Stimulated activated CD8-positive, alpha-beta memory T cell treated with anti-CD3 and anti-CD28 coated beads, Interleukin-15, amount 100 ng/mL, for 1 hour (primary cell): ENCODE measurements at regions not wholly inside any gene's neighbourhood (a gene's known extent, or its start where the extent isn't known, plus 50 kb on each side); places are given as distances from the start of the nearest gene placed in this dataset.

Experiments used
- DNase-seq: peaks from one replicate; pipeline ENCODE4 v3.0.0-alpha.2; 2020; ENCODE audit warnings: low read depth

DNA sequence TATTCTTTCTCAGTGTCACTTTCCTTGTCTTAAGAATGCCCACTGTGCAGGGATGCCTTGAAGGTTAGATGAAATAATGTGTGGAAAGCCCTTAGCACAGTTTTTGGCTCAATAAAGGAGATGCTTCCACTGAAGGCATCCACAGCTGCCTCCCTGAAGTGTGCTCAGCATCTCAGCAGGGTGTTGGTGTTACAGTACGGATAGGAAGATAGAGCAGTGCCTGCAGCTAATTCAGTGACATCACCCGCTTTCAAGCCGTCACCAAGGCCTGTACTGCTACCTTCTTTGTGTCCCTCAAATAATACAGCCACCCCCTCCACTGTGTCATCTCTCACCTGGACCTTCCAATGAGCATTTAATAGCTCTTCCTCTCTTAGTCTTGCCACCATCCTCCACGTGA lies 59.0 kb downstream of the NDUFS5 start:
- no peak for DNase-seq

DNA sequence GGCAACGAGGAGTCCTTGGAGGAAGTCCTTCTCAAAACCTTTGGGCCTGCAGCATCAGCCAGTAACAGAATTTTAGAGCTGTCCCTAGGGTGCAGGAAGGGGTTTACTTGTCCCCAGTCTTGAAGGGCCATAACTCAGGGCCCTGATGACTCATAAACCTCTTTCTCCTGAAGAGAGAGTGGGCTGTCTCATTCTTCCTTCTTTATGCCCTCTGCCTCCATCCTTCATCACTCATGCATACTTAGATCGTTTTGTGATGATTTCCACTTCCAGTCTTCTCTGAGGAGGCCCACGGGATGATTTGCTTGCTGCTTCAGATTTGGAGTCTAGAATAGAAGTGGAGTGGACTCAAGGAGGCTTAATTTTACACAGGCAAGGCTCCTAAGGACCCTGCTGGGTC lies 60.2 kb downstream of the NDUFS5 start:
- DNase-seq = no peak

- DNase-seq = no peak
Measured at GRCh38 chr1:39086865-39087409, 60.8 kb downstream of the NDUFS5 start.

- DNase-seq = no peak
Measured at GRCh38 chr1:39087435-39087834, 61.3 kb downstream of the NDUFS5 start.

DNA sequence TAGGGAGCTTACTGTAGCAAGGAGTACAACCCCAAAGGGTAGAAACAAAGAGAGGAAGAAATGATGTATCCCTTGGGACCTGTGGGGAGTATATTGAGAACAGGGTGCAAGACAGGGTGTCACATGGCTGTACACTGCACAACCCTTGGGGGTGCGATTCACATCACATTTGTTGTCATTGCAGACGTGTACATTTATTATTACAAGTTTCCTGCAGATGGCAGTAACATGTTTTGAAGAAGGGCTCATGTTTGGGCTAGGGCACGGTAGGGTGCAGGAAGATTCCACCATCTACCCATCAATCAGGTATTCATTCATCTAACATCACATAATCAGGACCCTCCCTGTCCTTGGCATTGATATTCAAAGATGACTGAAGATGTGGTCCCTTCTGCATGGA lies 62.5 kb downstream of the NDUFS5 start:
- no peak for DNase-seq

- DNase-seq = no peak
Measured at GRCh38 chr1:39089931-39090521, 63.9 kb downstream of the NDUFS5 start.

DNA sequence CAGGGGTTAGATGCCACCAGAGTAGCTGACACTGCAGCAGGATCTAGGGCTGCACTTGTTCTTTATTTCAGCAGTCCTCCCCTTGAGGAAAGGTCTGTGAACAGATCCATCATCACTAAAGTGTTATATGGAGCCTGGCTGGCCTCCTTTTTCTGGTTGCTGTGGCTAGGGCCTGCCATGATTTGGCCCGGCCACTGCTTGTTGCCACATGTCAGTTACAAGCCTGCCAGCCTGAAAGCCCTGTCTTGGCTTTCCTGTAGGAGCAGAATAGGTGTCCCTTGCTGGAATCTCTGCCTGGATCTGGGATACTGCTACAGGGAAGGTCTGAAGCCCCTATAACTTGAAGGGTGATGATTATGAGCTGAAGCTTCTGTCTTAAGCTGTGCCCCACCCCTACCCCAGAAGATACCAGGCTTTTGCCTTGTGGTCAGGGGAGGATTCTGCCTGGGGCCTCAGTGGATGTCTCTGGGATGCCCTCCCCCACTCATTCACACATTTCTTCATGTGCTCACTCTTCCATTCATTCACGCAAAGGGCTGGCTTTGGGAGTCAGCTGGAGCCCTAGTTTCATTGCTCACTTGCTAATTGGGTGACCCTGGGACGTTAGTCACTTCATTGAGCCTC lies 64.7 kb downstream of the NDUFS5 start:
- no peak for DNase-seq

GRCh38 chr1:39091845-39092645 lies 65.9 kb downstream of the NDUFS5 start:
- DNase-seq = no peak

DNA sequence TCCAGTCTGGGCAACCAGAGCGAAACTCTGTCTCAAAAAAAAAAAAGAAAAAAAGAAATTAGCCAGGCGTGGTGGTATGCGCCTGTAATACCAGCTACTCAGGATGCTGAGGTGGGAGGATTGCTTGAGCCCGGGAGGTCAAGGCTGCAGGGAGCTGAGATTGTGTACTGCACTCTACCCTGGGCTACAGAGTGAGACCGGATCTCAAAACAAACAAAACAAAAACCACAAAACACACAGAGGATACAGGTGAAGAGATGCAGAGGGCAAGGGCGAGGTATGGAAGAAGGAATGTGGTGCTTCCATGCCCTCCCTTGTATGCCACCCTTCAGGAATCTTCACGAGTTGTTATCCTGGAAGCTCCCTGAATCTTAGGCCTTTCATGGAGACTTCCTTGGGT lies 68.5 kb downstream of the NDUFS5 start:
- no peak for DNase-seq

- DNase-seq = peak; percentile 20
Measured at GRCh38 chr1:39098546-39099250, 72.5 kb downstream of the NDUFS5 start.

- DNase-seq = no peak
Measured at GRCh38 chr1:39102537-39103327, 76.6 kb downstream of the NDUFS5 start.

DNA sequence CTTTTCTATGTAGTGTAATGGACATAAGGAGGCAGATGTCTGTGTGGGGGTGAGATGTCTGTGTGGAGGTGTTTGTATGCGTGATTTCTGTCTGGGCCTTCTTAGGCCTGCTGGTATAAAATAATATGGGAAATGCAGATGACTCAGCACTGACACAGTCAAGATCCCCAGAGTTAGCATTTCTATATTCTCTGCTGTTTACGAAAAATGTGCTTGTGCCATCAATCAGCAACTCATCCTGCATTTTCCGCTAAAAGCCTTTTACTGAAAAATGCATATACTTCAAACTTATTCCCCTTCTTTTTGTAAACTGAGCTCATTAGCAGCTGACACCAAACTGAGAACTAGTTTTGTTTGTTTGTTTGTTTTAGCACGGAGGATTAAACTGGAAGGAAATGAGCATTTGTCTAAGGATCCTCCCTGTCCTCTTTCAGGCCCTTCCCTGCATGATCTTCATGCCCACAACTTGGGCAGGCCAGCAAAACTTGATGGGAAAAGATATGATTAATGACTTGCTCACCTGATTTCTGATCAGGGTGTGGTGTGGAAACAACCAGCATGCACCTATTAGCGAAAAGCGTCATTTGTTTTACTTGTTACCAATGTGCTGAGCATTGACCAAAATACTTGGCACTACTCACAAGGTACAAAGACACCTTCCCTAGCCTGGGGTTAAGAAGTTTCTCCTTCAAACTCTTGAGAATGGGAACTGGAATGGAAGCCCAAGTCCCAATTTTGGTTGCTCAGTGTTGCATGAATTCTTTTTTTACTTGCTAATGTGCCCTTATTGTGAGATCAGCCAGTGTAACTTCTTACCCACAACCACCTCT lies 77.4 kb downstream of the NDUFS5 start:
- no peak for DNase-seq

- no peak for DNase-seq
Measured at GRCh38 chr1:39104158-39105060, 78.3 kb downstream of the NDUFS5 start.

DNA sequence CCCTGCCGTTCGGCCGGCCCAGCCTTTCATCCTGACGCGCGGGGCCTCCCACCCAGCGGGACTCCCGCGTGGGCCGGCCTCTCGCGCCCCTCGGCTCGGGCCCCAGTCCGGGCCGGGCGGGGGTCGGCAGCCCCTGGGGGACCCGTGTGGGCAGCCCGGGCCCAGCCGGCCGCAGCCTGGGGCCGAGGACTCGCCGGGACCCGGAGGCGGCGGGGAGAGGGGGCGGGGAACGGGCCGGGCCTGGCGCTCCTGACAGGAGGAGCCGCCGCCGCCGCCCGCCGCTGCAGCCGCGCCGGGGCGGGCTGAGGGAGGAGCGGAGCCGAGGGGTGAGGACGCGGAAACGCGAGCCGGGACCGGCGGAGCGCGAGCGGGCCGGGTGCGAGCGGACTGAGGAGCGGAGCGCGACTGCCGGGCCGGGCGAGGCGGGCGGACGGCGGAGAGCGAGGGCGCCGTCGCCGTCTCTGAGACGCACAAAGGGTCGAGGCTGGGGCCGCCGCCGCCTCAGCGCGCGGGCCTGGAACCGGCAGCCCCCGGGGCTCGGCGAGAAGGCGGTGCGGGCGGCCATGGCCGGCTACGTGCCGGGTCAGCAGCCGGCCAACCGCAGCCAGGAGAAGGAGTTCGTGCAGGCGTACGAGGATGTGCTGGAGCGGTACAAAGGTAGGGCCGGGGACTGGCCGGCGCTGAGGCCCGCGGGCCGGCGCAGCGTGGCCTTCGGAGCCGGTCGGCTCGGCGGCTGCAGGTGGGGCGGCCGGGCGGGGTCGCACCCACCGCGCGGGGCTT lies 79.1 kb downstream of the NDUFS5 start:
- DNase-seq = peak; percentile 24

DNA sequence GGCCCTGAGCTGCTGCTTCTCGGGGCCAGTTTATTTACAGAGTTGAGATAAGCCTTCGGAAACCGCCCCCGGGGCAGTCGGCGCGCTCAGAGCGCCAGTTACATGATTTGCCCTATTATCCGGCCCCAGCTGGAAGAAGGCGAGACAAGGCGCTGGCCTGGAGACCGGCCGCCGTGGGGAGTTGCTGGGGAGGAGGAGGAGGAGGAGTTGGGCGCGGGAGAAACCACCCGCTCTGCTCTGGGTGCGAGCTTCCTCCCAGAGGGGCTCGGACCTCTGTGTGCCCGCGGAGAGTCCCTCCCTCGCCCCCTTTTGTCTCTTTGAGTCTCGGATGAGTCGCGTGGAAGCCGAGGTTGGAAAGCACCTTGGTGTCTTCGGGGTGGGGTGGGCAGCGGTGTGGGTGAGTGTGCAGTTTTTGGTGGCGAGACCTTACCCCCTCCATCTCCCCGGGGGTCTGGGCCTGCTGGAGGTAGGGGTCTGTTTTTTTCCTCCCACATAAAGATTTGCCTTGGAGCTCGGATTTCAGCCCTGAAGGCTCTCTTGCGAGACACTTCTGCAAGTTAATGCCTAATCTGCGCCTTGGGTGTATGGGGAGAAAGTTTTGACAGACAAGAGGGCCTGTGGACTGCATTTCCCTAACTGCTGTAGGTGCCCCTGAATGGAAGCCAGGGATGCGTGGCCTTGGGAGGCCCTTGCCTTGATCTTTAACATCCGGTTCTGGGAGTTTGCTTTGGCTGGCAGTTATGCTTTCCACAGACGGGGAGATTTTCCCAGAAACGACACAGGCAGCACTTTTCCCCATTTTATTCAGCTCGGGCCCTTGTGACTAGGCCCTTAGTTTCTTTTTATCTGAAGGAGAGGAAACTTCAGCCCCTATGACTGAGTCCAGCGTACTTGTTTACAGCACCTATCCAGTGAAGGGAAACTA lies 80.0 kb downstream of the NDUFS5 start:
- no peak for DNase-seq

DNA sequence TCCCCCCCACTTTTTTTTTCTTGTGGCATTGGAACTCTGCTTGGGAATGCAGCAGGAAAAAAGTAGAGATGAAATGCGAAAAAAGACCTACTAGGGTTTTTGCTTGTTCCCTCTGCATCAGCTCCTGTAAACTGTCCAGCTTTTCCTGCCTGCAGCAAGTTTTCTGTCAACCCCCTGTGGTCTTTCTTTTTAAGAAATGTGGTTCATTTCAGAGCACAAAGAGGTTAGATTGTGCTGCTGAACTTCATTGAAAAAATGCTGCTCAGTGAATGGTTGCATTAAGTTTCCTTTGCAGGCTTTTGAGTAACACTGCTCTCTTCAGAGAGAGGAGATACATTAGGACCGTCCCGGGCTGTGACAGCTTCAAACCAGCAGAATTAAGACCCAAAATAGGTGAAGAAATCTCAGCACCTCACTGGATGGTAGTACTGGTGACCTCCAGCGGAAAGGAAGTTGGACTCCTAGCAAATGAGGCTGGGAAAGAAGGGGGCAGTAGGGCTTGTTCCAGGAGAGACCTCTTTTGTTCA lies 80.7 kb downstream of the NDUFS5 start:
- no peak for DNase-seq
